Muscle of back (tissue), 3 donors: ENCODE measurements at regions not wholly inside any gene's neighbourhood (a gene's known extent, or its start where the extent isn't known, plus 50 kb on each side); places are given as distances from the start of the nearest gene placed in this dataset.
"Not testable (repeated sequence)": the region's sequence is repeated elsewhere in the genome, so short reads cannot be mapped to it uniquely, and the experiment has no call there.

Experiments
- DNase-seq, 3 donors: peaks; one replicate each; pipeline versions ENCODE4 v3.0.0 to v3.0.0-alpha.2; 2013

DNA sequence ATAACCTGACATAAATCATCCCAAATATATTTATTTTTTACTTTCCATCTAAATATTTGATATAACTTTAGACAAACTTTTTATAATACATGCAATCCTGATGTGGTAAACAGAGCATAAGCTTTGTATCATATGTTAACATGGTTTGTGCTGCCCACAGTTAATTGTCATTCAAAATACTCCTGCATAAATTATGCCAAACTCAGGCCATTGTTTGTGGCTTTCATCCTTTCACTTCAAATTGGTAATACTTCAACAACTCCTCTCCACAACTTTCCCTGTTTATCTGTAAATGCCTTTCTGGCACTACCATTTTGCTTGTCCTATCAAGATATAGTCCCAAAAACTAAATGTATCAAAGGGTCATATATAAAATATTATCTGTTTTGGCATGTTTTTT lies 586.7 kb downstream of the HINT1 start:
- no peak for DNase-seq

DNA sequence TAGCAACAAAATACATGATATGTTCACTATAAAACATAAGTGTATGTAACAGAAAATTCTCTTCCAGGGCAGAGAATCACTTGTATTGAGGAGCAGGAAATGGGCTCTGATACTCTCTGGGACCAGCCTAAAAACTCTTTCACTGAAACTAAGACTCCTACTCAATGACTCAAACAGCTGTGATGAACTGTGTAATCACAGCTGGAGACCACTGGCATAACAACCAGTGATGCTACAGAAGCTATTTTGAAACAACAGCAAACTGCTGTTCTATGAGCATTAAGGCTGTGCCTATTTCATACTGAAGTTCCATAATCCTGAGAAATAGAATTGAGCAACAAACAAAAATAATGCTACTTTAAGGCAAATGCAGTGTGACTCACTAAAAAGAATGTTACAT lies 594.0 kb downstream of the HINT1 start:
- DNase-seq: no peak

DNA sequence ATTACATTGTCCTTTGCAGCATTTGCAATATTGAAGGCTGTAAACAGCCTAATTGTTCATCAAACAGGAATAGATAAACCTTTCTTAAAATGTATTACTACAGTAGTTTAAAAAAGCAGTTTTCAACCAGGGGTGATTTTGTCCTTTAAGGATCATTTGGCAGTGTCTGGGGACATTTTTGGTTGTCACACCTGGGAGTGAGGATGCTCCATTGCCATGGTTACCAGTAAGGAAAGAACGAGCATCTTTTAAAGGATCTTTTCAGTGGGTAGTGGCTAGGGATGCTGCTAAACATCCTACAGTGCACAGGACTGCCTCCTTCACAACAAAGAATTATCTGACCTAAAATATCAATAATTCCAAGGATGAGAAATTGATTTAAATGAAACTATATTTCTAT lies 596.3 kb downstream of the HINT1 start:
- no peak for DNase-seq

DNA sequence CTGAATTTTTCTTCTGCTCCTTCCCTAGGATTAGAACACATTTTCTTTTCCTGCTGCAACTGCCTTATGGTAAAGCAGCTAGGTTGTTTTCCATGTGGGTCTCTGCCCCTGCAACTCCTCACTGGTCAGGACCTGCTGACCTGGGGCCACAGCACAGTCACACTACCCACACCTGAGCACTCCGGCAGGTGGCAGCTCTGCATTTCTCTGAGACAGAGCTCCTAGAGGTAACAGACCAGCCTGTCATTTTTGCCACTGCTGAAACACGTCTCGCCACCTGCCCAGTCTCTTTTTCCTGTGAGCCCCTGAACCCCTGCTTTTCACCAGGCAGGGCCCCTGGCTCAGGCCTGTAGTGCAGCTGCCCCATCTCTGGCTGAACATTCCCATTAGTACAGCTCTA lies 609.6 kb downstream of the HINT1 start:
- DNase-seq: no peak

DNA sequence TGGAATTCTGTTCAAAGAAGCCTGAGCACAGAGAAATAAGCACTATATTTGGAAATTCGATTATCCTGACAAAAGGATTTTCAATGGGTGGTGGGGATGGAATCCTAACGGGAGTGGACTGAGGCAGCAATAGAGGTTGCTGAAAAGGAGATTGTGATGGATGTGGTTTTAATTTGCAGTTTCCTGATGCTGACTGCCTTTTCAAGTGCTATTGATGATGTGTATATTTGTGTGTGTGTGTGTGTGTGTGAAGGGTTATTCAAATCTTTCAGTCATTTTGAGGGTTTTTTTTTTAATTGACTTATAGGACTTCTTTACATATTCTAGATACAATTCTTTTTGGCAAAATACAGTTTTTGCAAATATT lies 614.5 kb downstream of the HINT1 start:
- no peak for DNase-seq

DNA sequence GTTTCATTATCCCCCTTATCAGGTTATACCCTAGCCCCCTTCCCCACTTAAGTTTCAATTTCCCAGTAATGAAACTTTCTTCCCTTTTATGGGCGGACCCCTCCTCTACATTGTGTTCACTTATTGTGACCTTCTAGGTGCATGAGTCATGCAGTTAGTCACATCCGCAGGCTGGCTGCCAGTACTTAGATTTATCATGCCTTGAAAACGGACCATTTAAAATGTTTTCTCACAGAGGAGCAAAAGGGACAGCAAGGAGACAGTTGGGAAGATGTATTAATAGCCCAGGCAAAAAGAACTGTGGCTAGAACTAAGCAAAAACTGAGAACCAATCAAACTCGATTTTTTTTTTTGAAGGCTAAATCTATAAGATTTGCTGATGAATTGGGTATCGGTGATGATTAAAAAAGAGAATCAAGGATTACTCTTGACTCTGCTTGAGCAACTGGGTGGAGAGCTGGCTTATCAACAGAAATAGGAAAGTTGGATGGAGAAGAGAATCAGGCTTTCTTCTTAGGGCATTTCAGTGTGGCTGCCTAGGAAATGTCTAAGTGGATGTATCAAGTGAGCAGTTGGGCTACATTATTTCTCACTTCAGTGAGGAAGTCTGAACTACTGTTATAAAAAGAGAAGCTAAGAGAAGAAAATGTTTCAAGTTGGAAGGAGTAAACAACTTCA lies 615.0 kb downstream of the HINT1 start:
- peak in 1 of 3 donors; percentile 63 for DNase-seq

DNA sequence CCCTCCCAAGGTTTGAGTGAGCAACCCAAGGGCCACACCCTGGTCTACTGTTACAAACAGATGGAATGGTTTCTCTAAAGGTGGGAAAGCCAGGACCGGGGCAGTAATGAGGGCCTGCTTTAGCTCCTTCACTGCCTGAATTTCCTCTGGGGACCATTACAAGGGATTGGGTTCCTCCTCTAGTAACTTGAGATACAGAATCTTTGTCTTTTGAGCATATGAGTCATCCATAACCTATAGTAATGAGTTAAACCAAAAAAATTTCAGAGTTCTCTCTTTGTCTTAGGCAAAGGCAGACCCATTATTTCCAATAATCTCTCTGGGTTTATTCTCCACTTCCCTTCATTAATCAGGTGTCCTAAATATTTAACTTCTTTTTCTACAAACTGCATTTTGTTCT lies 618.8 kb downstream of the HINT1 start:
- no peak for DNase-seq

DNA sequence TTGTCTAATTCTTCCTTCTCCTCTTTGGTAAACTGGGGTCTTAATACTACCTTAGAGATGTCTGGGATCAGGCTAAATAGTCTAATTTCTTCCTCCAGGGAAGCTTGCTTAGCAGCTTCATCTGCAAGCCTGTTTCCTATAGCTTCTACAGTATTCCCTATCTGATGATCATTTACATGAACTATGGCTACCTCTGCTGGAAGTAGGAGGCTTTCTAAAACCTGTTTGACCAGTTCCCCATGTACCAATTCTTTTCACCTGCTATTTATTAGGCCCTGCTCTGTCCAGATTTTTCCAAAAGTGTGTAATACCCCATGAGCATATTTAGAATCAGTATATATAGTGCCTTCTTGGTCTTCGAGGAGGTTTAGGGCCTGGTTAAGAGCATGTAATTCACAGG lies 619.8 kb downstream of the HINT1 start:
- DNase-seq: no peak

DNA sequence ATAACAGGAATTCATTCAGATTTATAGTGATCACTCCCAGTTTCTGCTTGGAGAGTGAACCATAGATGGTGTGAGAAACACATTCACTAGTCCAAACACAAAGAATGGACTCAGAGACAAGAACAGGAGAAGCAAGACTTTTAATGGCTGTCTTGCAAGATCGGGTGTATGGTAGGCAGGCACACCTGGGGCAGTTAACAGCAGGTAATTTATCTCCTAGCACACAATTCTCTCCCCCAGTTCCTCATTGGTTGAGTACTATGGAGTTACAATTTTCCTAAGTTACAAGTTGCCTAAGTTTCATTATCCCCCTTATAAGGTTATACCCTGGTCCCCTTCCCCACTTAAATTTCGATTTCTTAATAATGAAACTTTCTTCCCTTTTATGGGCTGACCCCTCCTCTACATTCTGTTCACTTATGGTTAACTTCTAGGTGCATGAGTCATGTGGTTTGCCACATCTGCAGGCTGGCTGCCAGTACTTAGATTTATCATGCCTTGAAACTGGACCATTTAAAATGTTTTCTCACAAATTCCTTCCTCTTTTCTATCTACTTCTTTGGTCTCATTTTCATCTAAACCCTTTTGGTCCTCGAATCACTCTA lies 623.3 kb downstream of the HINT1 start:
- DNase-seq: peak in 1 of 3 donors; percentile 45

DNA sequence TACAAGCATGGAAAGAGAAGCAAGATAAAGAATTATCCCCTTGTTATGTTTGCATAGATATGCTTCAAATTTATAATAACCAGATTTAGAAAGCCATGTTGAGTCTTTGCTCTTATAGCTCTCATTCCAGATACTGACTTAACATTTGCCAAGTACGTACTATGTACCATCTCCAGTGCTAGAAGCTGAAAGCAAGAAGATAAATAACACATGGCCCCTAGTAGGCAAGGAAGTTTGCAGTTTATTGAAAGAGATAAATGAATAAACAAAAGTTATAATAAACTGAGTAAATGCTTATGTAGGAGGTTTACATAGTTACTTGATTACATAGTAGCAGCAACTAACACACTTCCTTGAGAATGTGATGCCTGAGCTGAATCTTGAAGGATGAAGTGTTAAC lies 628.4 kb downstream of the HINT1 start:
- DNase-seq: no peak

DNA sequence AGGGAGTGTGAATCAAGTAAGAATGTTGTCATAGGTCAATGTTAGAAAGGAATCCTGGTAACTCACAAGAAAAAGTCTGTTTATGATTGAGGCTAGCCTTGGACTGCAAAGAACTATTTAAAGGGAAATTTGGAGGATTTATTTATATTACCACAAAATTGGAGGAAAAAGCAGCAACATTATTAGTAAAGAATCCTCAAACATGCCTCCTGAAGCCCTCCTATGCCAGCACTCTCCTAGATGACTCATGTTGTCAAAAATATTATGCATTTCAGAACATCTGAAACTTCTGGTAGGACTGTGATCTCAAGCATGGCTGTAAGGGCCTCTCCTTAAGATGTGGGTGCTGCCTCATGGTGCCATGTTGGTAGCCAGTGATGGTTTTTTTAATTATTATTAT lies 628.5 kb downstream of the CHSY3 start:
- no peak for DNase-seq

DNA sequence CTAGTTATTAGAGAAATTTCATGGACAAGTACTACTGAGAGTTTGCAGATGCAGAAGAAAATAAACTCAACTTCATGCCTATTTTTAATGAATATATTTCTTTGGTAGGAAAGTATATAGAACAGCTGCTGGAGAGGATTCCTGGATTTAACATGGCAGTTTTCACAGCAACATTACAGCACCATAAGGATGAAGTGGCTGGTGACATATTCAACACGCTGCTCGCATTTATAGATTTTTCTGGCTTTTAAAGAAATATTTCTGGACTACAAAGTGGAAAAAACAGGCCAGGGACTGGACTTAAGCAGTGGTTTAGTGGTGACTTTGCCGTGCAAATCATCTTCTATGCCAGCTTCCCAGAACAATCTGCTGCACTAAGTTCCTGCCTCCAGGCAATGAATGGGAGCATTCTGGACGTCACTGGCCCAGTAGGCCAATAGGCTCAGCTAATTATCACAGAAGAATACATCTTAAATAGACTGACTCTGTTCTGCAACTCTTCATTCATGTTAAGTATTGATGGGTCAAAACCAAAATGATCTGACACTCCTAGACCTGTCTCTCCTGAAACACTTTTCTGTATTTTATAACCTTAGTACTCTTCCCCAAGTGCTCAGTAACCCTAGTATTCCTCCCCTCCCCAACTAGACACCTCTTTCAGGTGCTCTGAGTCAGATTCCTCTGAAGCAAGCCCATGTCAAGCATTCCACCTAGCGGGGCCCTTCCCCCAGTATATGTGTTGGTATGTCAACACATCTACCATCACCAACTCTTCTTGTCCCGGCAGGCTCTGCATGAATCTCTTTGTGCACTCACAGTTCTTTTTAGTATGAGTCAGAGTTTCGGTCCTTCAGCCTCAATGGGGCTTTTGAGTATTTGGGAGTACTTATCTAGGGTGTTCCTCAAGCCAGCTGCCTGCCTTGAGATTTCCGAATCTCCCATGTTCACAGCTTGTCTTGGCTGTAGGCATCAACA lies 625.5 kb downstream of the CHSY3 start:
- DNase-seq: no peak

DNA sequence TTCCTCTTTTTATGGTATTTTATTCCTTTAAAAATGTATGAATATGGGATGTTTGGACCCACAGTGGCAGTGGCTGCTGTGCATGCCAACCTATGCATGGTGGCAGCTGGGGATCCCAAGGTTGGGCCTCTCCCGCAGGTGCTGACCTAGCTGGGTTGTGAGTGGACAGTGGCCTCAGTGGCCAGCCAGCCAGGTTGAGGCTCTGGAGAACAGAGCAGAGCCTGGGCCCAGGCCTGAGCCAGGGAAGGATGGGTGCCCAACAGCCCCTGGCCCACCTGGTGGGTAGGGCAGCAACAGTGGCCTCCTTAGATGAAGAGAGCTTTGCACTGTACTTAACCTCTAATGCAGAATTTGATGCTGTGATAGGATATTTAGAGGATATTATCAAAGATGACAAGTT lies 624.8 kb downstream of the CHSY3 start:
- no peak for DNase-seq

DNA sequence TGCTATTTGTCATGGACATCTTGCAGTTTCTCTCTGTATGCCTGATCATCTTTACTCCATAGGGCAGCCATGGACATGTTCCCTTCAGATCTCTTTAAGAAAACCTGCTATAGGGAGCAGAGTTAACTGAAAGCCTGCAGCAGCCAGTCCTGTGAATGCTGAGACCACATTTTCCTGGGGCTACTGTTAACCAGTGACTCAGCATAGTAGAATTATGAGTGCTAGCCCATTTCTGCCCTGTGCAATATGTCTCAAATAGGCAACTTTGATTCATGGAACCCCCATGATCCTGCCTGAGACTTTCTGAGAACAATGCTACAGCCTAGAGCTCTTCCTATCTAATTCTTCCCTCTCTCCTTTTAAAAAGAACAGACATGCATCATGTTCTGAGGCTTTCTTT lies 624.2 kb downstream of the CHSY3 start:
- peak in 1 of 3 donors; percentile 29 for DNase-seq

DNA sequence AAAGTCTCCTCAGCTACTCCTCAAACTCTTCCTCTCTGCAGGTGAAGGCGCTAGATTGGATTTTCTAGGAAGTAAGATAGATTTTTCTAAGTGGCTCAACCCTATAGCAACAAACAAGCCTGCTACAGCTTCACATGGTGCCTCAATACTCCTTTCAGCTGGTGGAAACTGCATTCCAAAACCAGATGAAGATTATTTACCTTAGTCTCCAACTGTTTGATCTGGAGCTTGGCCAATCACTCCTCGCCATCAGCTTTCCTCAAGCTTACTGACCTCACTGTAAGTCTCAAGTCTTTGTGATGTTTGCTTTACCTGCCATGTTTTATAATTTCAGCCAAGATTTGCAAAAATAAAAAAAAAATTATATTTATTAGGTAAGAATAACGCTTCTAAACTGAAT lies 622.4 kb downstream of the CHSY3 start:
- no peak for DNase-seq

DNA sequence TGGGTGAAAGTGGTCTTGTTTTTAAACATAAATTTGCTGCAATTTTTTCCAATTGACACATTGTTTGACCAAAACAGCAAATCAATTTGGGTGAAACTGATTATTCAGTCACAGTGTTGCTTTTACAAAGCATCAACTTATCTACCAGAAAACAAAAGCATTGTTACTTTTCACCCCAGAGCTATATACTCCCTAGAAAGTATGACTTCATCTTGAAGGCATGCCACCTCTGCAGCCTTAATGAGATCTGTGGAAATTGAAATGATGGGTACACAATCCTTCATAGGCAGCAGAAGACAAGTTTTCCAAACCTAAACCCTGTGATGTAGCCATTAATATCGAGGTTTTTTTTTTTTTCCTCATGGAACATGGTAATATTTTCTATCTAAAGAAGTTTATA lies 615.9 kb downstream of the CHSY3 start:
- DNase-seq: no peak

DNA sequence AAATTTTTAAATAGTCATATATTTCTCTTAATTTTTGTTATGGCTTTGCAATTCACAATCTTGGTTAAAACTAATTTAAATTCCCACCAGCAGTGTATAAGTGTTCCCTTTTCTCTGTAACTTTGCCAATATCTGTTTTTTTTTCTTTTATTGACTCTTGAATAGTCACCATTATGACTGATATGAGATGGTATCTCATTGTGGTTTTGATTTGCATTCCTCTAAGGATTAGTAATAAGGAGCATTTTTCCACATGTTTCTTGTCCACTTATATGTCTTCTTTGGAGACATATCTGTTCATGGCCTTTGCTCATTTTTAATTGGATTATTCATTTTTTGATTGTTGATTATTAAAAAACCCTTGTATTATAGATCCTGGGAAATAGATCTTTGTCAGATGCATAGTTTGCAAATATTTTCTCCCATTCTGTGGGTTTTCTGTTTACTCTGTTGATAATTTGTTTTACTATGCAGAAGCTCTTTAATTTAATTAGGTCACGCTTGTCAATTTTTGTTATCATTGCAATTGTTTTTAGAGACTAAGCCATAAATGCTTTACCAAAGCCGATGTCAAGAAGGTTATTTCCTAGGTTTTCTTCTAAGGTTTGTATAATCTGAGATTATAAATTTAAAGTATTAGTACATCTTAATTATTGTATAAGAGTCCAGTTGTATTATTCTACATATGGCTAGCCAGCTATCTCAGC lies 610.9 kb downstream of the CHSY3 start:
- DNase-seq: peak in 1 of 3 donors; percentile 64

DNA sequence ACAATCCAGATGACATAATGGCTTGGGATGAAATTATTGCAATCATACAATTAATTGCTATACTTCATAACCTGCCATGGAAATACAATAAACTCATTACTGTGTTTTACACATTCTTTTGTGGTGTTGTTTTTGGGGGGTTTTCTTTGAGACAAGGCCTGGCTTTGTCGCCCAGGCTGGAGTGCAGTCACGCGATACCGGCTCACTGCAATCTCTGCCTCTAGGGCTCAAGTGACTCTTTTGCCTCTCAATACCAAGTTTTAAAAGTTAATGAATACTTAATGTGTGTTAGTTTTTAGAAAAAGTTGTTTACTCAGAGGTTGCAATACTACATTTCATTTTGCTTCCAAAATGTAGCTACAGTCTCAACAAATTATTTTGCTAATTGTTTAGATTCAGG lies 598.4 kb downstream of the CHSY3 start:
- no peak for DNase-seq

DNA sequence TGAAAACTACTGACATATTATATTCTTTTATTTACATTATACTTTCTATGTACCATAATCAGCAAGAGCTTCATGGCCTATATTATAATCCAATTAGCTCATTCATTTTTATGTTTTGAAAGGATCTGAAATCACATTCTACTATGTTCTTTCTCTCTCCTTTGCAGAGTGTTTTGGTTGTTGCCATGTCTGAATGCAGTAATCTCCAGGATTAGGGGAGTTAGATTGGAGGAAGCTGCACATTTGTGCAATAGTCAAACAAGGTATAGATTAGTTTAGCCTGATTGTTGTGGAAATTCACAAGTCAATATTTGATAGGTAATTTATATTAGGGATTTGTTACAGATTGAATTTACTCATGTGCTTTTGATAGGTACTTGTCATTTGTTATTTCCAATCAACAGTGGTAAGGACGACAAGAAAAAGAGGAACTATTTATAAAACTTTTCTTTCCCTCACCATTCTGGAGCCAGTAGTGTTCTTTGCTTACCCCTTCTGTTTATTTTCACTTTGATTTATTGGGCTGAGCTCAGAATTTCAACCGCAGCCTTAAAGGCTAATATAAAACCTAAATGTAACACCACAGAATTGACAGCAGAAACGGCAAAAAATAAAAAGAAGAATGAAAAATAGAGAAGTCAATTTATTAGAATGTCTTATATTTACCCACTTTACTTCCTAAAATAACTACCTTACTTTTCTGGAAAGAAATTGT lies 597.0 kb downstream of the CHSY3 start:
- no peak for DNase-seq

DNA sequence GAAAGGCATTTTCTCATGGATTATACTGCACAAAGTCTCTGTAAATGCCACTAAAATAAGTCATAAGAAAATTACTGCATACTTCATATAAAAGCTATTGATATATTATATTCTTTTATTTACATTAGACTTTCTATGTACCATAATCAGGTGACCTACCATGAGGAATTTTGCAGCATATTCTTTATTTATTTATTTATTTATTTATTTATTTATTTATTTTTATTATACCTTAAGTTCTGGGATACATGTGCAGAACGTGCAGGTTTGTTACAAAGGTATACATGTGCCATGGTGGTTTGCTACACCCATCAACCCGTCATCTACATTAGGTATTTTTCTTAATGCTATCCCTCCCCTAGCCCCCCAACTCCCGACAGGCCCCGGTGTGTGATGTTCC lies 596.2 kb downstream of the CHSY3 start:
- DNase-seq: not testable (repeated sequence)

DNA sequence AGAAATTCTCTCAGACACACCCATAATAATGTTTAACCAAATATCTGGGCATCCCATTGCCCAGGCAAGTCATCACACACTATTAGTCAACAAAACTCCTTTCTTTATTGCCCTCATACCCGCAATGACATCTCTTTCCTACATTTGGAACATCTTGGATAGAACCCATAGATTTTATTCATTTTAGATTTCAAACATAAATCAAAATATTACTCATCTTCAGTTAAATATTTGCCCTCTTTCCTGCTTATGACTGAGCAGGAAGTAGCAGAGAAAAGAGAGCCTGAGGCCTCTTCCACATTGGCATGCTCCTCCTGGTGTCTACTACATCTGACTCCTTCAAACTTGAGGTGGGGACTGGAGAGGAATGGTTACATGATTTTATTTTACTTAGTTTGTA lies 592.0 kb downstream of the CHSY3 start:
- no peak for DNase-seq

DNA sequence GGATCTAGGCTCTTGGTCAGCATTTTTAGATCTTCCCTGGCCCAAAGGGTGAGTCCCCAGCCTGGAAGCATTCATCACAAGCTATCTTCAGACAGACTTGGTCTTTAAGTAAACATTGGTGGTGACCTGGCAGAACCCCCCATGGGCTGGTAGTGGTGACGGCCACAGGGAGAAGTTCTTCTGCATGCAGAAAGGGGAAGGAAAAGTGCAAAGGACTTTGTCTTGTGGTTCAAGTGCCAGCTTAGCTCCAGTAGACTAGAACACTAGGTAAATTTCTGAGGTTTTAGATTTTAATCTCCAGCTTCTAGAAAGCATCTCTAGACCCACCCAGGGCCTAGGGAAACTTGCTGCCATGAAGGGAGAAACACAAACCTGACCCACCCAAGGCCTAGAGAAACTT lies 584.0 kb downstream of the CHSY3 start:
- no peak for DNase-seq
